HepG2 (cell line): ENCODE measurements at regions not wholly inside any gene's neighbourhood (a gene's known extent, or its start where the extent isn't known, plus 50 kb on each side); places are given as distances from the start of the nearest gene placed in this dataset.

ENCODE experiments used
- ATAC-seq: fragments of 200-7000 bp; cut with Tn5 transposase; 3 replicates; pipeline ENCODE4 v1.9.1; 2020; ENCODE audit warnings: mild to moderate bottlenecking, moderate library complexity
- BruUV-seq: library from RNA; stranded (reverse); fragments of 400-500 nt; replicated peaks from 2 replicates; lab custom pipeline; 2021; lab: Mats Ljungman, UMichigan
- CTCF ChIA-PET: fragments of 300-600 bp; formaldehyde crosslinking; extraction: SDS; loops from one replicate; lab custom pipeline; 2021; ENCODE audit warnings: low total read pairs, inconsistent platforms, low intra/inter-chr PET ratio; lab: Yijun Ruan, JAX
- POLR2A ChIA-PET: fragments of 350-600 bp; sonication (Branson Sonifier 250); formaldehyde crosslinking; loops from one replicate; lab custom pipeline; 2020; ENCODE audit warnings: antibody characterized with exemption, inconsistent platforms; lab: Yijun Ruan, JAX
- DNase-seq: peaks from one replicate; pipeline ENCODE4 v3.0.0-alpha.2; 2015; ENCODE audit warnings: low spot score
- FAIRE-seq: peaks from 3 replicates; lab custom pipeline; 2011; peaks lifted over from hg19 to GRCh38; lab: Jason Lieb, UNC
- H2AFZ ChIP-seq: one replicate; pipeline ENCODE4 v1.6.1; 2011; ENCODE audit warnings: low read length, inconsistent platforms
- H3K27ac ChIP-seq: fragments of 300-600 bp; 3 replicates; pipeline ENCODE4 v1.8.0; 2011; ENCODE audit warnings: mixed run types, mild to moderate bottlenecking, mixed read lengths, low read length, inconsistent platforms; ENCODE audit not compliant: insufficient read depth; ENCODE audit errors: extremely low read length
- H3K27me3 ChIP-seq, 2 experiments: fragments of 200-600 bp in 1 of 2; 2 replicates in 1 of 2; 3 replicates in 1 of 2; pipeline versions ENCODE4 v1.6.0 to v1.8.0; 2011; ENCODE audit warnings: low read length in 2 of 2, mild to moderate bottlenecking in 2 of 2, moderate library complexity in 2 of 2, inconsistent platforms in 1 of 2; ENCODE audit not compliant: insufficient read depth in 2 of 2, control insufficient read depth in 1 of 2
- H3K36me3 ChIP-seq, 2 experiments: fragments of 200-600 bp in 1 of 2; replicated peaks in 1 of 2; 2 replicates in 1 of 2; 3 replicates in 1 of 2; pipeline versions ENCODE4 v1.5.1 to v1.8.0; 2011; ENCODE audit warnings: low read length in 2 of 2, inconsistent platforms in 1 of 2; ENCODE audit not compliant: insufficient read depth in 2 of 2, control insufficient read depth in 1 of 2
- H3K4me1 ChIP-seq: 2 replicates; pipeline ENCODE4 v1.5.1; 2012; ENCODE audit warnings: low read length, inconsistent platforms; ENCODE audit not compliant: insufficient read depth
- H3K4me2 ChIP-seq: 2 replicates; pipeline ENCODE4 v1.6.0; 2011; ENCODE audit warnings: low read depth, low read length, inconsistent platforms
- H3K4me3 ChIP-seq, 3 experiments: fragments of 200-600 bp in 1 of 3; sonication (generic), shearing (Covaris generic) in 1 of 3; replicated peaks in 1 of 3; 2 replicates each; pipeline ENCODE4 v1.5.1; 2011 to 2016; ENCODE audit warnings: low read length in 3 of 3, inconsistent platforms in 2 of 3, low read depth in 2 of 3, mild to moderate bottlenecking in 2 of 3, control low read depth in 1 of 3, mixed read lengths in 1 of 3; ENCODE audit not compliant: insufficient read depth in 1 of 3
- H3K79me2 ChIP-seq: one replicate; pipeline ENCODE4 v1.6.1; 2011; ENCODE audit warnings: low read length, inconsistent platforms; ENCODE audit not compliant: insufficient read depth
- H3K9ac ChIP-seq: 2 replicates; pipeline ENCODE4 v1.6.0; 2011; ENCODE audit warnings: mild to moderate bottlenecking, low read depth, low read length, inconsistent platforms; ENCODE audit not compliant: insufficient read depth
- H3K9me3 ChIP-seq: 2 replicates; pipeline ENCODE4 v1.5.1; 2012; ENCODE audit warnings: mild to moderate bottlenecking, low read length
- H4K20me1 ChIP-seq: 2 replicates; pipeline ENCODE4 v1.6.0; 2011; ENCODE audit warnings: inconsistent platforms, mild to moderate bottlenecking, low read length, moderate library complexity; ENCODE audit not compliant: insufficient read depth
- CREM ChIP-seq, 2 experiments: sonication (generic) in 1 of 2; formaldehyde crosslinking in 1 of 2; IDR thresholded peaks; 2 replicates each; pipeline versions ENCODE4 v1.4.0 to v1.6.1; 2016 to 2020; ENCODE audit warnings: antibody characterized with exemption in 1 of 2, mild to moderate bottlenecking in 1 of 2, missing genetic modification reagents in 1 of 2
- KLF9 ChIP-seq: IDR thresholded peaks from 2 replicates; pipeline ENCODE4 v1.6.1; 2016; ENCODE audit warnings: low read depth
- LCORL ChIP-seq, 2 experiments: fragments of 450-650 bp in 1 of 2; sonication (generic) in 1 of 2; formaldehyde crosslinking in 1 of 2; IDR thresholded peaks; 2 replicates each; pipeline versions ENCODE4 v1.5.0 to v1.6.1; 2017 to 2020; ENCODE audit warnings: antibody characterized with exemption in 1 of 2, missing genetic modification reagents in 1 of 2
- ZC3H4 ChIP-seq: sonication (generic); formaldehyde crosslinking; IDR thresholded peaks from 2 replicates; pipeline ENCODE4 v1.4.0; 2020; ENCODE audit warnings: missing genetic modification reagents, borderline replicate concordance
- ZNF333 ChIP-seq: sonication (generic); formaldehyde crosslinking; IDR thresholded peaks from 2 replicates; pipeline ENCODE4 v1.4.0; 2020; ENCODE audit warnings: mild to moderate bottlenecking, missing genetic modification reagents, borderline replicate concordance
- ZNF557 ChIP-seq: sonication (generic); formaldehyde crosslinking; IDR thresholded peaks from 2 replicates; pipeline ENCODE4 v1.4.0; 2020; ENCODE audit warnings: missing genetic modification reagents
- ZNF570 ChIP-seq: sonication (generic); formaldehyde crosslinking; IDR thresholded peaks from 2 replicates; pipeline ENCODE4 v1.4.0; 2020; ENCODE audit warnings: mild to moderate bottlenecking, missing genetic modification reagents, borderline replicate concordance
- WGBS: methylation state at CpG from one replicate; pipeline ENCODE4 v1.1.6; 2017; ENCODE audit warnings: low lambda C conversion rate; 5-methylcytosine and 5-hydroxymethylcytosine counted together
- in situ Hi-C: cut with HindIII; loops from 2 replicates; pipeline ENCODE4 v1.10.0; 2017; ENCODE audit warnings: low pct_unique_long_range_greater_than_20kb; ENCODE audit not compliant: extremely low pct_ligation_motif_present
- intact Hi-C: fragments of 100-400 bp; cut with micrococcal nuclease; formaldehyde crosslinking; loops from one replicate; pipeline ENCODE4 v1.10.0; 2022; ENCODE audit not compliant: unreplicated experiment
- TF ChIP-seq, protein P1 (sequence below): IDR thresholded peaks from 2 replicates; pipeline ENCODE4 v1.6.1; 2016; ENCODE audit warnings: missing genetic modification reagents, missing compliant biosample characterization
- TF ChIP-seq, protein P2 (sequence below): IDR thresholded peaks from 2 replicates; pipeline ENCODE4 v1.6.1; 2016; ENCODE audit warnings: low read depth, missing genetic modification reagents, missing compliant biosample characterization

DNA sequence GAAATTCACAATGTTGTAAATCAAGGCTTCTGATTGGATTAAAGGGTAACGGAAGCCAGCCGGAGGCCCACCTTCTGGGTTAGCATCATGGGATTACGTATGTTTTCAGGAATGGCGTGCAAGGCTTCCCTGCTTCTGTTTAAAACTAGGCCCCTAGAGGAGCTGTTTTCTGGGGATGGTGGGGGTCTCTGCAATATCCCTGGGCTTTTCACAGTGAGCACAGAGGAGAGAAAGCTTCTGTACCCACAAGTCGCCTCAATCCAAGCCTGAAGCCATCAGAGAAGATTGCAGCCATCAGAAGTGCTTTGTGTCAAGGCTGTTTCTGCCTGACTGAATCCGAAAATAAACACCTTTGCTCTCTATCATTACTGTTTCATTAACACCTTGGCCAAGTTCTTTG, 226.9 kb upstream of the SMIM21 start:
- FAIRE-seq, result no peak
- ATAC-seq, result no peak
- Histone ChIP-seq H4K20me1 (no peaks in the 10 kb centered on the region), H3K36me3 (no peaks in the 10 kb centered on the region), H3K79me2 (no peaks in the 10 kb centered on the region), H3K4me2 (no peak overlapping the region), H3K27ac (no peak overlapping the region), H3K9me3 (no peaks in the 10 kb centered on the region), H2AFZ (no peak overlapping the region), H3K9ac (no peak overlapping the region), H3K4me3 (no peak overlapping the region), H3K27me3 (peaks cover 0 to 4% of the 10 kb centered on the region in 2 experiments; a peak in 1 of 5 replicates), H3K4me1 (no peaks in the 10 kb centered on the region)
- CTCF ChIA-PET, result no interaction called here
- POLR2A ChIA-PET, result no interaction called here
- TF ChIP-seq ZC3H4, result no peak
- no peak for TF ChIP-seq LCORL (IDR thresholded peaks at IDR 0.05)
- TF ChIP-seq LCORL (CRISPR knock-in tag; IDR thresholded peaks at IDR 0.05), result no peak
- no peak for TF ChIP-seq ZNF570 (CRISPR knock-in tag)
- no peak for DNase-seq
- in situ Hi-C loops, result no loop called here
- no TSS peak for BruUV-seq
- WGBS, result 63% methylated on average over 6 of the region's 6 CpGs
- intact Hi-C loops, result no loop called here

DNA sequence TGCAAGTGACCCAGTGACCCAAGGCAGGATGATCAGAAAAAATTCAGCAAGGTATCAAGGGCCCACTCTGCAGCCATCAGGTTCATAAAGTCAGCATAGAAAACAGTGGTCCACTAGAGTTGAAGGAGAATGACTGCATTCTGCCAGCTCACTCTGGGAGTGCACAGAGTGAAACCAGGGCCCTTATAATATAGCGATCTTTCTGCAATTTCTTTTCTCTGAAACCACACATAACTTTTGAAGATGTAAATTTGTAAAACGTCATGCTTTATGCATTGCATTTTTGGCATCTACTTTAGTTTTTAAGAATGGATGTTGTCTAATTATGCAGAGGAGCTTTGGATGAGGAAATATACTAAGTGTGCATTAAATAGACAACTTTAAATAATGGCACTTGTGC, 225.0 kb upstream of the SMIM21 start:
- DNase-seq, result no peak
- Histone ChIP-seq H3K9ac (no peak overlapping the region), H3K4me1 (no peaks in the 10 kb centered on the region), H3K9me3 (no peaks in the 10 kb centered on the region), H3K36me3 (no peaks in the 10 kb centered on the region), H3K4me3 (no peak overlapping the region), H3K27ac (no peak overlapping the region), H3K79me2 (no peaks in the 10 kb centered on the region), H3K4me2 (no peak overlapping the region), H3K27me3 (peaks cover 0 to 4% of the 10 kb centered on the region in 2 experiments; a peak in 1 of 5 replicates), H2AFZ (no peak overlapping the region), H4K20me1 (no peaks in the 10 kb centered on the region)
- in situ Hi-C loops, result no loop called here
- no TSS peak for BruUV-seq
- no peak for ATAC-seq
- POLR2A ChIA-PET, result no interaction called here
- 3% methylated on average over 2 of the region's 2 CpGs for WGBS
- CTCF ChIA-PET, result no interaction called here
- intact Hi-C loops, result no loop called here
- FAIRE-seq, result no peak
- TF ChIP-seq, protein P1, sequence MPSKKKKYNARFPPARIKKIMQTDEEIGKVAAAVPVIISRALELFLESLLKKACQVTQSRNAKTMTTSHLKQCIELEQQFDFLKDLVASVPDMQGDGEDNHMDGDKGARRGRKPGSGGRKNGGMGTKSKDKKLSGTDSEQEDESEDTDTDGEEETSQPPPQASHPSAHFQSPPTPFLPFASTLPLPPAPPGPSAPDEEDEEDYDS (CRISPR knock-in tag), result no peak
- TF ChIP-seq KLF9 (CRISPR knock-in tag) (no peak), ZNF333 (no peak), CREM (IDR thresholded peaks at IDR 0.05) (no peak), CREM (CRISPR knock-in tag; IDR thresholded peaks at IDR 0.05) (no peak), ZNF557 (no peak)
- TF ChIP-seq, protein P2, sequence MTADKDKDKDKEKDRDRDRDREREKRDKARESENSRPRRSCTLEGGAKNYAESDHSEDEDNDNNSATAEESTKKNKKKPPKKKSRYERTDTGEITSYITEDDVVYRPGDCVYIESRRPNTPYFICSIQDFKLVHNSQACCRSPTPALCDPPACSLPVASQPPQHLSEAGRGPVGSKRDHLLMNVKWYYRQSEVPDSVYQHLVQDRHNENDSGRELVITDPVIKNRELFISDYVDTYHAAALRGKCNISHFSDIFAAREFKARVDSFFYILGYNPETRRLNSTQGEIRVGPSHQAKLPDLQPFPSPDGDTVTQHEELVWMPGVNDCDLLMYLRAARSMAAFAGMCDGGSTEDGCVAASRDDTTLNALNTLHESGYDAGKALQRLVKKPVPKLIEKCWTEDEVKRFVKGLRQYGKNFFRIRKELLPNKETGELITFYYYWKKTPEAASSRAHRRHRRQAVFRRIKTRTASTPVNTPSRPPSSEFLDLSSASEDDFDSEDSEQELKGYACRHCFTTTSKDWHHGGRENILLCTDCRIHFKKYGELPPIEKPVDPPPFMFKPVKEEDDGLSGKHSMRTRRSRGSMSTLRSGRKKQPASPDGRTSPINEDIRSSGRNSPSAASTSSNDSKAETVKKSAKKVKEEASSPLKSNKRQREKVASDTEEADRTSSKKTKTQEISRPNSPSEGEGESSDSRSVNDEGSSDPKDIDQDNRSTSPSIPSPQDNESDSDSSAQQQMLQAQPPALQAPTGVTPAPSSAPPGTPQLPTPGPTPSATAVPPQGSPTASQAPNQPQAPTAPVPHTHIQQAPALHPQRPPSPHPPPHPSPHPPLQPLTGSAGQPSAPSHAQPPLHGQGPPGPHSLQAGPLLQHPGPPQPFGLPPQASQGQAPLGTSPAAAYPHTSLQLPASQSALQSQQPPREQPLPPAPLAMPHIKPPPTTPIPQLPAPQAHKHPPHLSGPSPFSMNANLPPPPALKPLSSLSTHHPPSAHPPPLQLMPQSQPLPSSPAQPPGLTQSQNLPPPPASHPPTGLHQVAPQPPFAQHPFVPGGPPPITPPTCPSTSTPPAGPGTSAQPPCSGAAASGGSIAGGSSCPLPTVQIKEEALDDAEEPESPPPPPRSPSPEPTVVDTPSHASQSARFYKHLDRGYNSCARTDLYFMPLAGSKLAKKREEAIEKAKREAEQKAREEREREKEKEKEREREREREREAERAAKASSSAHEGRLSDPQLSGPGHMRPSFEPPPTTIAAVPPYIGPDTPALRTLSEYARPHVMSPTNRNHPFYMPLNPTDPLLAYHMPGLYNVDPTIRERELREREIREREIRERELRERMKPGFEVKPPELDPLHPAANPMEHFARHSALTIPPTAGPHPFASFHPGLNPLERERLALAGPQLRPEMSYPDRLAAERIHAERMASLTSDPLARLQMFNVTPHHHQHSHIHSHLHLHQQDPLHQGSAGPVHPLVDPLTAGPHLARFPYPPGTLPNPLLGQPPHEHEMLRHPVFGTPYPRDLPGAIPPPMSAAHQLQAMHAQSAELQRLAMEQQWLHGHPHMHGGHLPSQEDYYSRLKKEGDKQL (CRISPR knock-in tag), result no peak
